ENCODE measurements at regions not wholly inside any gene's neighbourhood (a gene's known extent, or its start where the extent isn't known, plus 50 kb on each side); places are given as distances from the start of the nearest gene placed in this dataset.

GRCh38 chr3:14057701-14058100 lies 67.0 kb downstream of the CHCHD4 start:
- TF ChIP-seq, protein P1, sequence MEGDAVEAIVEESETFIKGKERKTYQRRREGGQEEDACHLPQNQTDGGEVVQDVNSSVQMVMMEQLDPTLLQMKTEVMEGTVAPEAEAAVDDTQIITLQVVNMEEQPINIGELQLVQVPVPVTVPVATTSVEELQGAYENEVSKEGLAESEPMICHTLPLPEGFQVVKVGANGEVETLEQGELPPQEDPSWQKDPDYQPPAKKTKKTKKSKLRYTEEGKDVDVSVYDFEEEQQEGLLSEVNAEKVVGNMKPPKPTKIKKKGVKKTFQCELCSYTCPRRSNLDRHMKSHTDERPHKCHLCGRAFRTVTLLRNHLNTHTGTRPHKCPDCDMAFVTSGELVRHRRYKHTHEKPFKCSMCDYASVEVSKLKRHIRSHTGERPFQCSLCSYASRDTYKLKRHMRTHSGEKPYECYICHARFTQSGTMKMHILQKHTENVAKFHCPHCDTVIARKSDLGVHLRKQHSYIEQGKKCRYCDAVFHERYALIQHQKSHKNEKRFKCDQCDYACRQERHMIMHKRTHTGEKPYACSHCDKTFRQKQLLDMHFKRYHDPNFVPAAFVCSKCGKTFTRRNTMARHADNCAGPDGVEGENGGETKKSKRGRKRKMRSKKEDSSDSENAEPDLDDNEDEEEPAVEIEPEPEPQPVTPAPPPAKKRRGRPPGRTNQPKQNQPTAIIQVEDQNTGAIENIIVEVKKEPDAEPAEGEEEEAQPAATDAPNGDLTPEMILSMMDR (IDR thresholded peaks at IDR 0.05) = no peak
- TF ChIP-seq POLR2A (IDR thresholded peaks at IDR 0.05) = no peak
